ENCODE measurements at regions not wholly inside any gene's neighbourhood (a gene's known extent, or its start where the extent isn't known, plus 50 kb on each side); places are given as distances from the start of the nearest gene placed in this dataset.

DNA sequence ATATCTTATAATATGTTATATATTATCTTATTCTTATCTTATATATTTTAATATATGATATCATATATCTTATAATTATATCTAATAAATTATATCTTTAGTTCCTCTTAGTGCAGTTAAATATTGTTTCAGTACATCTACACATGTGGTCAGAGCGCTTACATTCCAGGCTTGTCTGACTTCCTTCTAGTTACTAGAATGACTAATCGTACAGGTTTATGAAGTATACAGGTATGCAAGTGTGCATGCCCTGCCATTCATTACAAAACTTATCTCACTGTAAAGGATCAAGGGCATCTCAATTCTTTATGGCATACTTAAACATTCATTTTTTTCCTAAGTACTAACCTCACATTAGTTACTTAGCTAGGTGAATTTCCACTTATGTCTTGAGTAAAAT, 1278.0 kb upstream of the MAP3K7 start:
- TF ChIP-seq, protein P1, sequence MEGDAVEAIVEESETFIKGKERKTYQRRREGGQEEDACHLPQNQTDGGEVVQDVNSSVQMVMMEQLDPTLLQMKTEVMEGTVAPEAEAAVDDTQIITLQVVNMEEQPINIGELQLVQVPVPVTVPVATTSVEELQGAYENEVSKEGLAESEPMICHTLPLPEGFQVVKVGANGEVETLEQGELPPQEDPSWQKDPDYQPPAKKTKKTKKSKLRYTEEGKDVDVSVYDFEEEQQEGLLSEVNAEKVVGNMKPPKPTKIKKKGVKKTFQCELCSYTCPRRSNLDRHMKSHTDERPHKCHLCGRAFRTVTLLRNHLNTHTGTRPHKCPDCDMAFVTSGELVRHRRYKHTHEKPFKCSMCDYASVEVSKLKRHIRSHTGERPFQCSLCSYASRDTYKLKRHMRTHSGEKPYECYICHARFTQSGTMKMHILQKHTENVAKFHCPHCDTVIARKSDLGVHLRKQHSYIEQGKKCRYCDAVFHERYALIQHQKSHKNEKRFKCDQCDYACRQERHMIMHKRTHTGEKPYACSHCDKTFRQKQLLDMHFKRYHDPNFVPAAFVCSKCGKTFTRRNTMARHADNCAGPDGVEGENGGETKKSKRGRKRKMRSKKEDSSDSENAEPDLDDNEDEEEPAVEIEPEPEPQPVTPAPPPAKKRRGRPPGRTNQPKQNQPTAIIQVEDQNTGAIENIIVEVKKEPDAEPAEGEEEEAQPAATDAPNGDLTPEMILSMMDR (IDR thresholded peaks at IDR 0.05; ENCODE audit: borderline replicate concordance, control extremely low read depth, extremely low read depth, insufficient read depth, missing control alignments) = no peak
- DNase-seq (ENCODE audit: low spot score) = no peak
- in situ Hi-C loops (cut with MboI; ENCODE audit: low sequenced_read_pairs, unreplicated experiment) = no loop called here

- TF ChIP-seq, protein P1 (IDR thresholded peaks at IDR 0.05; ENCODE audit: borderline replicate concordance, control extremely low read depth, extremely low read depth, insufficient read depth, missing control alignments) = no peak
- no peak for DNase-seq (ENCODE audit: low spot score)
- in situ Hi-C loops (cut with MboI; ENCODE audit: low sequenced_read_pairs, unreplicated experiment) = no loop called here
These were observed 1273.9 kb upstream of the MAP3K7 start for GRCh38 chr6:91860541-91861335.

GRCh38 chr6:91852252-91852651, 1265.4 kb upstream of the MAP3K7 start:
- in situ Hi-C loops (cut with MboI; ENCODE audit: low sequenced_read_pairs, unreplicated experiment) = no loop called here
- TF ChIP-seq, protein P1 (IDR thresholded peaks at IDR 0.05; ENCODE audit: borderline replicate concordance, control extremely low read depth, extremely low read depth, insufficient read depth, missing control alignments) = no peak
- no peak for DNase-seq (ENCODE audit: low spot score)

DNA sequence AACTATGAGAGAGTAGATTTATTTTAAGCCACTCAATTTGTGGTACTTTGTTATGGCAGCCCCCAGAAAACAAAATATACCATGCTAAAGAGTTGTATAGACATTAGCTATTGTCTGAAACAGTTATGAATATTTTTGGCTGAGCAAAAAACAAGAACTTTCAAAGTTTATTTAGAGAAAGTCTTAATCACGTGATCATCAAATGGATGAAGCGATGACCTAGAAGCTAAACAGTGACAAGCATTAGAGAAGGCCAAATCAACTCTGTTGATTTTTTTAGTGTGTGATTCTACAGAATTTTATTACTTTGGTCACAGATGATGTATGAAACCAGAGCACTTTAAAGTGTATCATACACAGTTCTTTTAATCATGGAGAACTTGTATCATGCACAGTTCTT, 1247.9 kb upstream of the MAP3K7 start:
- in situ Hi-C loops (cut with MboI; ENCODE audit: low sequenced_read_pairs, unreplicated experiment) = no loop called here
- no peak for DNase-seq (ENCODE audit: low spot score)
- TF ChIP-seq, protein P1 (IDR thresholded peaks at IDR 0.05; ENCODE audit: borderline replicate concordance, control extremely low read depth, extremely low read depth, insufficient read depth, missing control alignments) = no peak

DNA sequence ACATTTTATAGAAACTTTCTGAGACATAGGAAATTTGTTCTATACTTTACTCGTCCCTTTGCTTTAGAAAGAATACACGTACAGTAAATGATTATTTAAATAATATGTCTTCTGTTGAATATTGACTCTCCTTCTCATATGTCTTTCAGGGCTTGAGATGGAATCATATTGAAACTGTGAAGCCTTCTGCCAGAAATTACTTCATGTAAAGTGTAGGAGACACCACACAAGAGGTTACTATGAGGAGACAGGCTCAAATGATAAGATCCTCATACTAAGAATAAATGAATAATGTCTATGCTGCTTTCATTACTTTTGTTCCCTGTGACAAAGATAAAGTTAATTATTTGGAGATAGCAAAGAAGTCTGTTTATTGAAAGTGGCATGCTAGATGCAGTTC, 1240.3 kb upstream of the MAP3K7 start:
- TF ChIP-seq, protein P1 (IDR thresholded peaks at IDR 0.05; ENCODE audit: borderline replicate concordance, control extremely low read depth, extremely low read depth, insufficient read depth, missing control alignments) = no peak
- no peak for DNase-seq (ENCODE audit: low spot score)
- in situ Hi-C loops (cut with MboI; ENCODE audit: low sequenced_read_pairs, unreplicated experiment) = no loop called here

DNA sequence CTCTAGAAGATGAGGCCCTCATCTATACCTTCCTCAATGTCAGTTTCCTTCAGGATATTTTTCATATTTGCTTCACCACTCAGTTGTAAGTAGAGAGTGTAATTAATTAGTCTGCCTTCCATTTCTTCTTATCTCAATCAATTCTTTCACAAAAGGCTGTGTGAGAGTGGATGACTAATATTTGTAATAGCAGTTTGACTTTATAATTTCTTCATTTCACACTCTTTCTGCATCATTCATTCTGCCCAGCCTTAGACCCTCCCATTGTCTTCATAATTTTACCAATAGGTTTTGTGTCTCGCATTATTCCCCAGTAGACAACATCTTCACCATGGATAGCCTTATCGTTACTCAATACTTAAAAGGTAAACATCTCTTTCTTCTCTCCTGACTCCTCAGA, 1239.3 kb upstream of the MAP3K7 start:
- no peak for DNase-seq (ENCODE audit: low spot score)
- TF ChIP-seq, protein P1 (IDR thresholded peaks at IDR 0.05; ENCODE audit: borderline replicate concordance, control extremely low read depth, extremely low read depth, insufficient read depth, missing control alignments) = no peak
- in situ Hi-C loops (cut with MboI; ENCODE audit: low sequenced_read_pairs, unreplicated experiment) = no loop called here

All from GM13976 (cell line).